ACHN (cell line): ENCODE measurements at regions not wholly inside any gene's neighbourhood (a gene's known extent, or its start where the extent isn't known, plus 50 kb on each side); places are given as distances from the start of the nearest gene placed in this dataset.

Experiments used
- DNase-seq: peaks from one replicate; pipeline ENCODE4 v3.0.0-alpha.2; 2015
- in situ Hi-C: cut with HindIII; loops from 2 replicates; pipeline ENCODE4 v1.10.0; 2017; ENCODE audit warnings: low sequenced_read_pairs, low pct_ligation_motif_present, low pct_unique_long_range_greater_than_20kb

DNA sequence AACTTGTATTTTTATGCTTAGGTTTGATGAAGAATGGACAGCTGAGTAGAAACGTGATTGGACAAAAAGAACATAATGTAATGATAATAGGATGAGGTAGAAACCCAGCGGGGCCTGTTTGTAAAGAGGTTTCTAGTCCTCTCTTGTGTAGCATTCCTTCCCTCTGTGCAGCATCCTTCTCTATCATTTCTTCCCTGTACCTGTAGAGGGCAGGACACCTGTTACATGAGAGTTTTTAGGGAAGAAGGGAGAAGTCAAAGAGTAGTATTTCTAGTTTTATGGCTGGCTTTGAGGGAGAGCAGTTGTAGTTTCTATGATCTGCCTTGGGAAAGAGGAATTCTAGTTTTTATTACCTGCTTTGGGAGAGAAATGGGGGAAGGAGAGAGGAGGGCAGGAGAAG is 162.1 kb upstream of the FST start:
- in situ Hi-C loops = no loop called here
- no peak for DNase-seq

DNA sequence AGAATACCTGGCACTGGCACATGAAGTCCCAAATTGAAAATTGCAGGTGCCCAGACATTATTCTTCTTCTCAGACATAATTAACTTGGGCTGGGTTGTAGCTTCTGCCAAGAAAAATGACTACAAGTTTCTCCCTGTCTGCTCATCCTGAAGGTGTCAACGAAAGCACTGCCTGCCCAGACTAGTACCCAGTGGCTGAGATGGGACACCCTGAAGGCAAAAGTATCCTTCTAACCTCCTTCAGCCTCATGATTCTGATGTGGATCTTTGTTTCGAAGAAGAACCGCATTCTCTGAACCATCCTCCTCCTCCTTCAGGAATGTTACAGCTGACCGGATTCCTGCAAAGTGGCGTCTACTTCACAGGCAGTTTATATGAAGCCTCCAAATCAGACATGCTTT is 161.1 kb upstream of the FST start:
- no peak for DNase-seq
- in situ Hi-C loops = no loop called here

DNA sequence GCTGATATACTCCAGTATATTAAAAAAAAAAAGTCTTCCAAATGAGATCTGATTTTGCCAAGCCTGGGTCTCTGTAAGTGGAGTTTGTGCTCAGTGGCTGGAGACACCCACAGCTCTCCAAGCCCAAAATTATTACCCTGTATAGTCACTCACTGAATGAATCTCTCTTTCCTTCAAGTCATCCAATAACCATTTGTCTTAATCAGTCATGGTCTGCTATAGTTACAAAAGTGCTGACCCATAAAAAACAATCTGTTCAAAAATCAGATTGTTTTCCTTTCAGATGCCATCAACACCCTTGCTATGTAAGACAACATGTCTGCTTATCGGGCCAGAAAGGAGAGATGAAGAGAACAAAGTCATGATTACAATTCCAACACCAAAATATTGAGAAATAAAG is 159.4 kb upstream of the FST start:
- no peak for DNase-seq
- in situ Hi-C loops = no loop called here

DNA sequence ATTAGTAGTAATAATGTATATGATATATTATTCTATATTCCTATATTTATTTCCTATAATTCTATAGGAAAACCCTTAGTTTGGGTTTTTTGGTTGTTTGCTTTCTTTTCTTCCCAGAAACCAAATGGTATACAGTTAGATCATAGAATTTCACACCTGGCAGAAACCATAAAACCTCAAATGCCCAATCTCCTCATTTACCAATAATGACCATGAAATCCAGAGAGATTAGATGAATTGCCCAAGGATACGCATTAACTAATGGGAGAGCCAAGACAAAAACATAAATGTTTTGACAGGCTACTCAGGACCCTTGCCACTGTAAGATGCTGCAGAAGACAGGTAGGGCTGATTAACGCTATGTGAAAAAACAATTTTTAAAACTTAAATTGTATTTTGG is 158.7 kb upstream of the FST start:
- DNase-seq = no peak
- in situ Hi-C loops = no loop called here

DNA sequence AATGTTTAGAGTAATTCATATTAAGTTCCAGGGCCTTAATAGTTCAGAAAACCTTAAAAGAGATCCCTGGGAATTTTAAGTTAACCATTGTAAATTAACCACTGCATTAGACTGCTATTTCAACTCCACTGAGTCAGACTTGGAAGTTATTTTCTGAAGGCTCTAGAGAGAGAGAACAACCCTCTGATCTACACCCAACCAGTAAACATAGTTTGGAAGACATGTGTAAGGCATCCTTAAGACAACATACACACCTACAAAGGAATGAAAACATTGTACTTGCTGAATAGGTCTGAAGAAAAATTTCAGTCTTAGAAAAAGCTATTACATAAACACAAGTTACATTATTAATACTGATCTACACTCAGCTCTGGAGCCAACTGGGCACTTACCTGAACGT is 158.2 kb upstream of the FST start:
- in situ Hi-C loops = no loop called here

DNA sequence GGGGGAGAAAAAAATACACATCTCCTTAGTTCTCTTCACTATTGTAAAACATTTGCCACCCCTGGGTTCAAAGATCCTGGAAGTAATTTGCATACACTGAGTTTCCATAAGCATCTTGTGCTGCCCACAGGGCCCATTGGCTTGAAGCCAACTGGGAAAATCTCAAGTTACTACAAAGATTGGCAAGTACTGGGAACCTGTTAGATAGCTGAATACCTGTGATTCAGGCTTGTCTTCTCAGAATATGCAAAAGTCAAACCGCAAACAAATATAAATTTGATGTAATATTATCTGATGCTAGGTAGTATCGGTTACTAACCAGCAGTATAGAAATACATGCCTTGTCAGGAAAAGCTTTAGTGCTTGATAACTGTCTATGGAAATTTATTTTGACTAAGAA is 156.9 kb upstream of the FST start:
- in situ Hi-C loops = no loop called here
- no peak for DNase-seq

More for the DNA sequence above, 158.2 kb upstream of the FST start:
- DNase-seq = no peak

DNA sequence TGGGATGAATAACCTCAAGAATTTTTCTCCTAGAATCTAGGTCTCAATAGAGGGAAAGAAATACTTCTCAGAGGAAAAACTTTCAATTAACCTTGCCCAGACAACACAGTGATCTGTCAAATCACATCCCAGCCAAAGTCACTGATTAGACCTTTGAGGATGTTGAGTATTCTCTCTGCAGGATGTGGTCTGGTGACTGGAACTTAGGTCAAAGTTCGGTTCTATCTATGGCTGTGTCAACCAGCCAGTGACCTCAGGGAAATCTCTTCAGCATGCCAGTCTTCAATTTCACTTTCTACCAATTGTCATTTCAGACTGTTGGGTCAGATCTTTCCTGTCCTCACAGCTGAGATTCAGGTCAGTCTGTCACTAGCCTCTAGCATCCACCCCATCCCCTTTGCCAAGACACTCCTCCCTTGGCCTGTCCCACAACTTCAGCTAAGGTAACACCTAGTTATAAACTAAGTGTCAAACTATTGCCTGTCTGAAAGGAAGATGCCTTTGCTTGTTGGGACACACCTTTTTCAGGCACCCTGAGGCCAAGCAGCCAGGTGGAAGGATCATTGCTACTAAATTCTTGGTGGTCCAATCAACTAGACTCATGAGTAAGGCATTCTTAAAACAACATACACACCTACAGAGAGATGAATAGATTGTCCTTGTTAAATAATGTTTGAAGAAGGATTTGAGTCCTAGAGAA is 156.3 kb upstream of the FST start:
- DNase-seq = no peak
- in situ Hi-C loops = no loop called here

DNA sequence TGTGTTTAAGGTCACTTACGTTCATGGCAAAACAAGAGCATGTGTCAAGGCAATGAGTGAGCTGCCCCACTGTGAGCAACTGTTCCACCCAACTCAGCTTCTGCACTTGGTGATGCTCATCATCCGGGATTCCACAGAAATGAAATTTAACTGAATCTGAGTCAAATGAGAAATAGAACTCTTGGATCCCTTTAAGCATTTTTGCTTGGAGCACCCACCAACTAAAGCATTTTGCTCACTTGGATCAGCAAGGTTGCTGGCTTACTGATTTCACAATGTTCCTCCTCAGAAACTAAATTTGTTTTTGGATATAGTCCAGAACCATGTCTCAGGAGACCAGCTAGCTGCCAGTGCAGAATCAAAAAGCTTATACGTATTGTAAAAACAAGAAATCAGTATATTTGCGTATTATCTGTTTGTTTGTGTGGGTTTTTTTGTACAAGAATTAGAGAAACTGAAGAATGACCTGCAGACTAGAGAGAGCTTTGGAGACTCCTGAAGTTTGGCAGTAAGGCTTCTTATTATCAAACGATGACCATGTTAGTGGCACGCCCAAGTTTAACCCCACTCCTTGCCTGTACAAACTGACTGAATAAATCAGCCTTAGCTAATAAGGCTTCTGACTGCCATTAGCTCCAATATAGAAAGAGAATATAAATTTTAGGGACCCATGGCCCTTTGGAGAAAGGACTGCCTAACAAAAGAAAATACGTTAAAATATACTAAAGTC is 153.8 kb upstream of the FST start:
- in situ Hi-C loops = no loop called here

DNA sequence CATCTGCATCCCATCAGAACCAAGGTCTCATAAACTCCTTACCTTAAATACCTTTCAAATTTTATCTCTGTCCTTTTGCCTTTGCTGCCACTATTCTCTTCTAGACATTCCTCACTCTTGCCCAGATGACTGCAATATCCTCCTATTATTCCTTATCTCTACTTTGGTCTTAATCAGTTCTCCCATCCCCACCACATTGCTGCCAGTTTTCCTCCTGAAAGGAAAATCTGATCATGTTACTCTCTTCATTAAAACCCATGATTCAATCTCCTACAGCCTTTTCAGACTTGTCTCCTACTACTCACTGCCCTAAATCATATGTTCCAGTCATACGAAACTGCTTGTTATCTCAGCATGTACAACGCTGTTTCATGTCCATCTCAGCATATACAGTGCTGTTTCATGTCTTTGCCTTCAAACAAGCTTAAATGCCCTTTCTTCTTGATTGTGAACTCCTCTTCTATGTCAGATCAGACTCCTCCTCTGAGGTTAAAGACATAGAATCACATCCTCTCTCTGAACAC is 152.6 kb upstream of the FST start:
- in situ Hi-C loops = no loop called here
- no peak for DNase-seq

More for the DNA sequence above, 153.8 kb upstream of the FST start:
- DNase-seq = no peak

DNA sequence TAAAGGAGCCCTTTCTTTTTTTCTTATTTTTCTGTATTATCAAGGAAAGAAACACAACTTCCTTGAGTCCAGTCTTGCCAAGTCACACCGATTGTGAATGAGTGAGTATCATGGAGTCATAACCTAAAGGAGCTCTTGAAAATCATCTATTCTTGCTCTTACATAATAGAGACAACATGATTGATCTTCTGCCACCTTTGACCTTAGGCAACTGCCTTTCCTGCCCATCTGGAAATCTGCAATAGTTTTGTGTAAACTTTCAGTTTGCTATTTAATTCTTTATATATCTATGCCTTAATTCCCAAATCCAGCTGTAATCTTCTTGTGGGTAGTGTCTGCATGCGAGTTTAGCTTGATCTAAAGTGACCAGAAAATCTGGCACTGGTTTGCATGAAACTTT is 149.9 kb upstream of the FST start:
- no peak for DNase-seq
- in situ Hi-C loops = no loop called here

DNA sequence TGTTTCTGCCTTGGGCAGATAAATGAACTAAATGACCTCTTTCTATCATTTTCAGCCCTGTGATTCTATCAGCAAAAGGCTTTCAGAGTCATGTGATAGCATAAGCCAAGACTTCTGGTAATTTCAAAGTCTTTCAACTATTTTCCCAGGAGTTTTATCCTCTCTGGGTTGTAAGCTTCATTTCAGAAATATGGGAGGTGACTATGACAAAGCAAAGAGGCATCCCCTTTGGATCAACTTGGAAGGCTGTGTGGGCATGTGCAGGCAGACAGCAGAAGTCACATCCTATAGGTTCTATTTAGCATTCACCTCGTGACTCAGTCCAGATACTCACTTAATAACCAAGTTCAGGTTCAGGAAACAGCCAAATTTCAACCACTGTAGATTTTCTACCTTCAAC is 149.0 kb upstream of the FST start:
- DNase-seq = no peak
- in situ Hi-C loops = no loop called here

DNA sequence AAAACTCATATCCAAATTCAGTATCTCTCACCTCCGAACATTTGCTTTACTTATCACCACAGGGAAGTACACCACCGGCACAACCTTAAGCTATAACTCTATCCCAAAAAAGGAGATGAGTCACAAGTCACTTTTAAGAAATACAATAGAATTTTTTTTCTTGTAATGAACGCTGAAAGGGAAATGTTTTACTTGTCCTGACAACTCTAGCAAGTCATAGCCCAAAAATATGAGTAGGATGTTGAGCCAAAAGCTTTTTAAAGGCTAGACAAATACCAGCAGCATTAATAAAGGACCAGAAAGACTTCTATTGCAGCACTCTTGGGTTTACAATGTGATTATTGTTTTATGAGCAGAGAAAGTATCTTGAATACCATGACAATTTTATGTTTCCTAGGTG is 147.3 kb upstream of the FST start:
- in situ Hi-C loops = no loop called here
- no peak for DNase-seq

DNA sequence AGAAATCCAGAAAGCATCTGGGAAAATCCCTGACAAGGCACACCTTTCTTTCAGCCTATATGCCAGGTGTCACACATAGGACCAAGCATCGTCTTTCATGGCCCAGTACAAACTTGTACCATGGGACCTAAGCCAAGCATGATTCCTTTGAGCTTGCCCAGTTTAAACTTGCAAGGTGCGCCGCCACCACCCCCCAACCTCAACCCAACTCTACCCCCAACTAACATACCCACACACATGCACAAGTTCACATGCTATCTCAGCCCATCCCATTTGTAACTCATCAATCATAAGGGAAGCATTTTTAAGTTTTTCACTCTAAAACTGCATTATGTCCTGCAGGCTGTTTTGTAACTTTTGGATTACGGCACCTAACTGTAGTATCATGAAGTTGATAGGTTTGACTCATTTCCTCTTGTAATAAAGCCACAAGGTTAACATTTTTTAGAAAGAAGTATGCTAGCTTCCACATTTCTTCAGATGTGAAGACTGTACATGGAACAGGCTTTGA is 145.9 kb upstream of the FST start:
- in situ Hi-C loops = no loop called here
- no peak for DNase-seq

DNA sequence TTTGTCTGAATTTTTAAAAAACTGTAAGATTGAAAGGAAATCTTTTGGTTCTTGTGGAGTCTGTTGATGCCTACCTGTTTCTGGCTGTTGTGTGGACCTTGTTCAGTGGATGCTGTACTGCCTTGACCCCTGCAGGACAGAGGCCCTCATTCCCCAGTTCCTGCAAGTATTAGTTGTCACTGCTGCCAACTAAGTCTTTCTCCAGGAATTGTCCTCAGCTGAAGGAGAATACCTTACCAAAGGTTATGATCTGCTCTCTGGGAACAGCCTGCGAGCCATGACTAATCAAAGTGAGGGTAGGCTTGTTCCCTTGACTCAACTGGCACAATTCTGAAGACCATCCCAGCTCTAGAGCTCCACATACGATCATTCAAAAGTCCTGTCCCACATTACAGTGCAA is 145.3 kb upstream of the FST start:
- in situ Hi-C loops = no loop called here
- no peak for DNase-seq

DNA sequence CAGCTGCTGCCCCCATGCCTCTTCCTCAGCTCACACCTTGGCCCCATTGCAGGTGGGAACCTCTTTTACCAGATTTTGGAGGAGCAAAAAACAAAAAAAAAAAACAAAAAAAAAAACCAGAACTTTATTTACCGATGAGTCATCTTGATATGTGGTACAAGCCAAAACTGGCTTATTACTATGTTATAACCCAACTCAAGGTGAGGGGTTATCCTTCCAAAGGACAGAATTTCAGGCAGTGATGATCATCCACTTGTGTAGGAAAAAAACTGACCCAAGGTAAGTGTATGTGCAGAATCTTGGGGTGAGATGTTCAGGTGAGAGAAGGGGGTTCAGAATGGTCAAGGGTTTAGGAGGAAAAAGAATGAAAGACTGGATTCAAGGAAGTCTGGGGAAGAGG is 142.6 kb upstream of the FST start:
- in situ Hi-C loops = no loop called here

DNA sequence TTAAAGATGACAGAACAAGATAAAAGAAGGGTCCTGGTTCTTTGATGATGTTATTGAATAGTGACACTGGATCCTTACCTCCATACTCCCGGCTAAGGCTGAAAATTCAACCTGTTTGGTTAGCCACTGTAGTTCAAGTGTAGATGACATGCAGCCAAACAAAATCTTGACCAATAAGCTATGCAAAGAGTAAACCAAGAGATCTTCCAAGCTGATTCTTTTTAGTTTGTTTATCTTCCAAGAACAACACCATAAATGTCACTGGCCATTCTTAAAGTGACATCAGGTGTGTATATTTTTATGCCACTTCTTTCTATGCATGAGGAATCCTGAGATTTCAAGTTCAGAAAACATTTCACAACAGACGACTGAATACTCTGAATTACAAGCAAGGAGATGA is 141.5 kb upstream of the FST start:
- no peak for DNase-seq
- in situ Hi-C loops = no loop called here

More for the DNA sequence above, 142.6 kb upstream of the FST start:
- DNase-seq = no peak

DNA sequence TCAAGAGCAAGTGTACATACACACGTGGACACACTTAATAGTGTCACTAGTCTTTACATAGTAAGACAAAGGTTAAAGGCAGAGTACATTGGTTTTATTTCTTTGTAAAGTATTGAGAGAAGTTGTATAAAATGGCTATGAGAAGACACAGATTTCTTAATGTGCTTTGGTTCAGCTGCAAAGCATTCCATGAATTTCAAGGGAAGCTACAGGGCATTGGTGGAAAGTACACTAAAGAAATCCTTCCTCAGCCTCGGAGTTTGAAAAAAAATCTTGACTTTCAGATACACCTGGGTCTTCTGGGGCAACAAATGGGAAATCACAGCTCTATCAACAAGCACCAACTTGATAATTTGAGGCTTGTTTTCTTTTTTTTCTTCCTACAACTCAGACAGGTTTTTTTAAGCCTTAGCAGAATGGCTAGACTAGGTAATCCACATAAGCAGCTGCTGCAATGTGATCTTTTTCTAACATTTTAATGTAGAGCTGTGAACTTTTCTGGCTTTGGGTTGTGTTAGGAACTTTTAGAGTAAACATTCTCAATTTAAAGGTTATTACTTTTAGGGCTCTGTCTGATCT is 140.4 kb upstream of the FST start:
- in situ Hi-C loops = no loop called here
- no peak for DNase-seq

DNA sequence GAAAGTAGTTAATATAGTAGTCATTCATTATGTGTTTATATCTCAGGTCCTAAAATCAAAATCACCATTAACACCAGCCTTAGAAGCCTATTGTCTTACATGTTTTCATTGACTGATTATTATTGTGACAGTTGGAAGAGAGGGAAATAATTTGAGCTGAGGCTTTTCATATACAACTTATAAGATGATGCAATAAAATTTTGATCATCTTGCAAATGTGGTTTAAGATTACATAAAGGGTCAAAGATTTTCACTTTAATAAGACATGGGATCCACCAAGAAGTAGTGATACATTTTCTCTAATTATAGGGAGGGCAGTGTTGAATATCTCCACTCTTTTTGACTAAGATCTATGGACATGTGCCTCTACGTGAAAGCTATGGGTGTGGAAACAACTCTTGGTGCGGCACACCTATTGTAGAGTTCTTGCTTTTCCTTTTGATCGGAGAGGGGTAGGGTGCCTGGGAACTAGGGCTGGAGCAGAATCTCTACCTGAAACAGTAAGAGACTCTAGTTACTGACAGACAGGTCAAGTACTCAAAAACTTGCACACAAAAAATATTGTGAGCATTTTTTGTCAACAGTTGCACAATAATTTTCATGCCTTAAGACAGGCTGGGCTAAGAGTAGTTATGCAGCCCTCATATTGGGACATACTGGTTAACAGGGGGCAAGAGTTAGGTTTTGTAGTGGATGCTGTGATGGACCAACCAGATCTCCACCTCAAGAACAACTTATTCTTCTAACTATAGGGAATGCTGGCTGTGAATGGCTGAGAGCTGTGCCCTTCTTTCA is 139.3 kb upstream of the FST start:
- no peak for DNase-seq
- in situ Hi-C loops = no loop called here

DNA sequence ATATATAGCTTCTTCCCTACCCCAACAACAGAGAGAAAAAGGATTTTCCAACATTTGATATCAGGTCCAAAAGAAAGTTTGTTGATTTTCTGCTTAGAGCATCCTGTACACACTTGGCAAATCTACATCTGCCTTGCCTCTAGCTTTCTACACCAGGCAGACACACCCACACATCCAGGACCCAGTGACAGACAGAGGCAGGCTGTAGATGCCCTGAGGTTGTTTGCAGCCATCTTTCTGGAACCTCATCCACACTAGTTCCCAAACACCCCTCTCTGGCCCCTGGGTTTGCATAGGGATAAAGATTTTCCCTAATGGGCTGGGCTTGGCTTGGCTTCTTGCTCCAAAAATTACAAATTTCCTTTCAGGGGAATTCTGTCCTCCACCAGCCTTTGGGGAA is 138.2 kb upstream of the FST start:
- in situ Hi-C loops = no loop called here
- DNase-seq = no peak
